ENCODE measurements at regions not wholly inside any gene's neighbourhood (a gene's known extent, or its start where the extent isn't known, plus 50 kb on each side); places are given as distances from the start of the nearest gene placed in this dataset.
"Not testable (repeated sequence)": the region's sequence is repeated elsewhere in the genome, so short reads cannot be mapped to it uniquely, and the experiment has no call there.

DNA sequence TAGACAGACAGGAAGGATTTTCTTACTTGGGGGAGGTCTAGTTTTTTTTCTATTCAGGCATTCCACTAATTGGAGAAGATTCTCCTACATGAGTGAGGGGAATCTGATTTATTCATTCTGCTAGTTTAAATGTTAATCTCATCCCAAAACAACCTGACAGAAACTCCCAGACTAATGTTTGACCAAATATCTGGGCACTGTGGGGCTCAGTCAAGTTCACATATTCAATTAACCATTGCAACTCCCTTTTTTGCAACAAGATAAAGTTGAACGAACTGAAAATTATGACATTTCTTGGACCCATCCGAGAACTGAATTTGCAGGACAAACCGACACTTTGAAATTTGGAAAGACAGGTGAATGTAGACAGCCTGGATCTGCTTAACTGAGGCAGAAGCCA, 194.4 kb upstream of the PTER start:
- DNase-seq: no peak

- no peak for DNase-seq
These were observed 193.8 kb upstream of the PTER start for GRCh38 chr10:16242859-16243613.

- not testable (repeated sequence) for DNase-seq
These were observed 186.7 kb upstream of the PTER start for GRCh38 chr10:16250136-16250535.

GRCh38 chr10:16256336-16256735, 180.5 kb upstream of the PTER start:
- no peak for DNase-seq

- no peak for DNase-seq
These were observed 178.3 kb upstream of the PTER start for GRCh38 chr10:16258291-16259040.

GRCh38 chr10:16259726-16260125, 177.1 kb upstream of the PTER start:
- DNase-seq: no peak

DNA sequence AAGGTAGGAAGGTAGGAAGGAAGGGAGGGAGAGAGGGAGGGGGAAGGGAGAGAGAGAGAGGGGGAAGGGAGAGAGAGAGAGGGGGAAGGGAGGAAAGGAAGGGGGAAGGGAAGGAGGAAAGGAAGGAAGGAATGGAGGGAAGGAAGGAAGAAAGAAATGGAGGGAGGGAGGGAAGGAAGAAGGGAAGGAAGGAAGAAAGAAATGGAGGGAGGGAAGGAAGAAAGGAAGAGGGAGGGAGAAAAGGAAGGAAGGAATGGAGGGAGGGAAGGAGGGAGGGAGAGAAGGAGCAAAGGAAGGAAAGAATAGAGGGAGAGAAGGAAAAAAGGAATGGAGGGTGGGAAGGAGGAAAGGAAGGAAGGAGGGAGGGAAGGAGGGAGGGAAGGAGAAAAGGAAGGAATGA, 176.4 kb upstream of the PTER start:
- DNase-seq: no peak

DNA sequence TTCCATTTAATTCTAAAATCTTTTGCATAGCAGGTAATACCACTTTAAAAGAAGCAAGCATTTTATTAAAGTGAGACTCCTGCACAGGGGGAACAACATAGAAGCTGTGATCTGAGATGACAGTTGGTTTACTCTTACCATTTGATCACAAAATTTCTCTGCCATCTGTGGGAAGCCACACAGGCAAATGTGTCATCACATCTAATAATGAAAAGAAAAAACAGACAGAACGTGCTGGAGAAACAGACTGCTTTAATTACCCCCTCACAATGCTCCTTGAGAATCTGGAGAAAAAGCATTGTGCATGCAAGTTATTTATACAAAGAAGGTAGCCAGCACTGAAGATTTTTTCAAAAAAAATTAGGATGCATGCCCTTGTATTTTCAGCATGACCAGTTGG, 165.2 kb upstream of the PTER start:
- DNase-seq: no peak

- DNase-seq: no peak
These were observed 161.9 kb upstream of the PTER start for GRCh38 chr10:16274911-16275310.

DNA sequence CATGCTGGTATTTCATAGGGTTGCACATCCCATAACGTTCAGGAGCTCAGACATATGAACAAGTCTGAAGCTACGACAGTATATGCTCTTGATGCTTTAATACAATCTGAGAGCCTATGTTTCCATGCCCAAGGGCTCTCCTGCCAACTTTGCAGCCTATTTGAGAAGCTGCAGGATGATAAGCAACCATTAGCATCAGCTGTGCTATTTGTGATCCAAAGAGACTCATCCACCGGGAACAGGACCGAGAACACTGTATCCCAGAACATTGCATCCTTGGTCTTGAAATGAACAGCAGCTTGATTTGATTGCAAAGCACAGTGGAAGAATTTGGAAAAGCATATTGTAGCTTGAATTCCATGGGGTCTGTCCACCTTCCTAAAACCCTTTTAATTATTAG, 156.2 kb upstream of the PTER start:
- no peak for DNase-seq

DNA sequence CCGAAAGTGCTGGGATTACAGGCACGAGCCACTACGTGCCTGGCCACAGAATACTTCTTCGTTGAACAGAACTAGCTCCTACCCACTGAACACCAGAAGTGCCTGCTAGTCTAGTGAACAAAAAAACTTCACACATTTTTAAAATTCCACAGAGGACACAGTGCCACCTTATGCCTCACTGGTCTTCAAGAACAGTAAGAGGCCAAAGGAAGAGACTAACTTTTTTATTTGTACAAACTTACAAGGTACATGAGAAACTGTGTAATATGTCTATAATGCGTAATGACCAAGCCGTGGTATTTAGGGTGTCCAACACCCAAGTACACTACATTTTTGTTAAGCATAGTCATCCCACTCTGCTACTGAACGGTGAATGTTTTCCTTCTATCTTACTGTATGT, 144.4 kb upstream of the PTER start:
- DNase-seq: no peak

DNA sequence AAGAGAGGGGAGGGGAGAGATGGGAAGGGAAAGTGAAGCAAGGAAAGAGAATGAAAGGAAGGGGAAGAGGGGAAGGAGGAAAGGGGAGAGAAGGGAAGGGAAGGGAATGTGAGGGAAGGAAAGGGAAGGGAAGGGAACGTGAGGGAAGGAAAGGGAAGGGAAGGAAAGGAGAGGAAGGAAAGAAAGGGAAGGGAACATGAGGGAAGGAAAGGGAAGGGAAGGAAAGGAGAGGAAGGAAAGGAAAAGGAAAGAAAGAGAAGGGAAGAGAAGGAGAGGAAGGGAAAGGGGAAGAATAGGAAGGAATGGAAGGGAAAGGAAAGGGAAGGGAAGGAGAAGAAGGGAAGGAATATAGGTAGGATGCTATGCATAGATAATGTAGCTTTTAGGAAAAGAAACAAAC, 139.7 kb upstream of the PTER start:
- DNase-seq: no peak

- no peak for DNase-seq
These were observed 139.2 kb upstream of the PTER start for GRCh38 chr10:16297642-16298041.

DNA sequence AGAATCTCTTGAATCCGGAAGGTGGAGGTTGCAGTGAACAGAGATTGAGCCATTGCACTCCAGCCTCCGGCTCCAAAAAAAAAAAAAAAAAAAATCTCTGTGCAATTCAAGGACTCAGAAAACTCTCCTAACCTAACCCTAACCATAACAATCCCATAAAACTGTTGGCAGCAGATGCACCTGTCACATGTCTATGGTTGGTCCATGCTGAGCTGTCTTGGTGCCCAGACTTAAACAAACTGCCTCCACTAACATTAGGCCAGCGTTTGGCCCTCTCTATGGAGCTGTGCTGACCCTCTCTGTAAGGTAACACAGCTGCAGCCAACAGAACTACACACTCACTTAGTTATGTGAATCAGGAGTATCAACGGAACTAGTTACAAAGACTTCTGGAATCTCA, 132.5 kb upstream of the PTER start:
- no peak for DNase-seq

- no peak for DNase-seq
These were observed 126.4 kb upstream of the PTER start for GRCh38 chr10:16310440-16310839.

GRCh38 chr10:16314259-16314658, 122.6 kb upstream of the PTER start:
- DNase-seq: no peak

DNA sequence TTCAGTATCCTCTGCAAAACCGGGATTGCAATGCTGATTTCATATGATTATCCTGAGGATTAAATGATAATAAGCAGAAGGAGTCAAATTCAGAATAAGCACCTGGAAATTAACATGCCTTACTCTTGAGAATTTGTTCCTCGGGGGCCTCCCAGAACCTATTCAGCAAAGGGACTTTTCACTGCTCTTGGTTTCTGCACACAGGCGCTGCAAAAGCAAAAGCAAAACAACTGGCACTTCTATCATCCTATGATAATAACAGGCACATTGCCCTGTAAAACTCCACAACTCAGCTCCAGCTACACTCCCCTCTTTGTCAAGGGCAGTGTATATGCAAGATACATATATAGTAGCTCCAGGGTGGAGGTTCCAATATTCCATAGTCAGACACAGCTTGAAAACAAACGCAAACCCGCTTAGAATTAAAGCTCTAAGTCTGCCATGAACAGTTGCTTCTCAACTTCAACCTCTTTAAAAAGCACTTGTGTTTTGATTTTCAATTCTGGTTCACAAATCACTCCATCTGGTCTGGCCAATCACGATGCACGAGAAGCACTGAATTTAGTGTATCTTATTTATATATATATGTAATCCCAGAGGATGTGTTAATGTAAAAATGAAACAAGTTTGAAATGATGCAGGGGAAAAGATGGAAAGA, 119.9 kb upstream of the PTER start:
- no peak for DNase-seq

- DNase-seq: no peak
These were observed 95.2 kb upstream of the PTER start for GRCh38 chr10:16341637-16342036.

DNA sequence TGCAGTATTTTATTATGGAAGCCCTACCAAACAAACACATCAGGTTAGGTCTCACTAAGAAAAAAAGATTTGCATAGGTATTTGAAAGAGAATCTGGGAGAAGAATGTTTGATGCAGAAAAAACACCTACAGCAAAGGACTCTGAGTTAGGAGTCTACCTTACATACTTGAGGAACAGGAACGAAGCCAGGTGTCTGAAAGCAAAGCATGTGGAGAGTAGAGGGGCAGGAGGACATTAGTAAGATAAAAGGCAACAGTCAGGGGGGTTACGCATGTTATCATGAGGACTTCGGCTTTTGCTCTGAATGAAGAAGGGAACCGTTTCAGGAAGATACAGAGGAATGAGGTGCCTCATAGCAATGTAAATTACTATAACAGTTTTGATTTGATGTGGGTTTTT, 87.9 kb upstream of the PTER start:
- DNase-seq: no peak

- DNase-seq: no peak
These were observed 84.7 kb upstream of the PTER start for GRCh38 chr10:16352146-16352545.

DNA sequence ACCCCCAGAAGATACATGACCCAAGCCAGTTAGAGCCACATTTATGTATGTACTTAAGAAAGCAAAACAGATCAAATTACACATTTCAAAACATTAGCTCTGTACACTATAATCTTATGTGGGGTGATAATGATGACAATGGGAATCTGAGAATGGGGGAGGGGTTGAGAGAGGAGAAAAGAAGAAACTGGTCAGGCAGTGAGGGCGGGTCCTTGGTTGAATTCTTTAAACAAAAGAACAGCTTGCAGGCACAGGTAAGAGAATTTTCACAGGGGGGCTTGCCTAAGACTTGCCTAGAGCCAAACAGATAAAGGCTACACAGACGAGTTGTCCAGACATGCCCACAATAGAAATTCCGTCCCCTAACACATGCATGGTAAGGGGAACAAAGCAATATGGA, 76.8 kb upstream of the PTER start:
- no peak for DNase-seq

GRCh38 chr10:16360425-16360824, 76.4 kb upstream of the PTER start:
- no peak for DNase-seq

GRCh38 chr10:16361086-16361485, 75.7 kb upstream of the PTER start:
- no peak for DNase-seq

- no peak for DNase-seq
These were observed 73.1 kb upstream of the PTER start for GRCh38 chr10:16363741-16364140.
